Progenitor cell of endocrine pancreas (in vitro differentiated cells): ENCODE measurements at regions not wholly inside any gene's neighbourhood (a gene's known extent, or its start where the extent isn't known, plus 50 kb on each side); places are given as distances from the start of the nearest gene placed in this dataset.

ENCODE experiments used
- DNase-seq: peaks from one replicate; pipeline ENCODE4 v3.0.0; 2021; ENCODE audit warnings: low spot score; ENCODE audit not compliant: unreplicated experiment
- H3K27ac Mint-ChIP-seq: 2 replicates; pipeline ENCODE4 v1.8.0; 2021; ENCODE audit warnings: mild to moderate bottlenecking, moderate library complexity, mixed read lengths
- H3K27me3 Mint-ChIP-seq: 2 replicates; pipeline ENCODE4 v1.8.0; 2021; ENCODE audit warnings: mixed read lengths
- H3K36me3 Mint-ChIP-seq: 2 replicates; pipeline ENCODE4 v1.8.0; 2022; ENCODE audit warnings: mixed read lengths; ENCODE audit not compliant: insufficient read depth
- H3K4me1 Mint-ChIP-seq: 2 replicates; pipeline ENCODE4 v1.8.0; 2021; ENCODE audit warnings: low read depth, mixed read lengths
- H3K4me3 Mint-ChIP-seq: 2 replicates; pipeline ENCODE4 v1.8.0; 2021; ENCODE audit warnings: low read depth, mild to moderate bottlenecking, moderate library complexity, mixed read lengths
- H3K9me3 Mint-ChIP-seq: 2 replicates; pipeline ENCODE4 v1.8.0; 2021; ENCODE audit warnings: low read depth, mixed read lengths
- CTCF ChIP-seq: fragments of 200-600 bp; sonication (generic); IDR thresholded peaks from one replicate; pipeline ENCODE4 v1.5.0; 2021; ENCODE audit warnings: antibody characterized with exemption, mild to moderate bottlenecking; ENCODE audit not compliant: unreplicated experiment

GRCh38 chr11:28696591-28696990 lies 588.4 kb downstream of the METTL15 start:
- H3K4me1 Mint-ChIP-seq, result no peaks in the 10 kb centered on the region
- no peak for DNase-seq
- H3K4me3 Mint-ChIP-seq, result no peak overlapping the region
- no peak for TF ChIP-seq CTCF
- no peaks in the 10 kb centered on the region for H3K9me3 Mint-ChIP-seq
- H3K27me3 Mint-ChIP-seq, result no peaks in the 10 kb centered on the region
- no peak overlapping the region for H3K27ac Mint-ChIP-seq
- H3K36me3 Mint-ChIP-seq, result no peaks in the 10 kb centered on the region

- no peak for DNase-seq
- H3K4me3 Mint-ChIP-seq, result no peak overlapping the region
- no peak overlapping the region for H3K27ac Mint-ChIP-seq
- no peaks in the 10 kb centered on the region for H3K36me3 Mint-ChIP-seq
- H3K4me1 Mint-ChIP-seq, result no peaks in the 10 kb centered on the region
- no peaks in the 10 kb centered on the region for H3K9me3 Mint-ChIP-seq
- TF ChIP-seq CTCF, result no peak
- no peaks in the 10 kb centered on the region for H3K27me3 Mint-ChIP-seq
These were observed 582.6 kb downstream of the METTL15 start for GRCh38 chr11:28690746-28691145.

- no peaks in the 10 kb centered on the region for H3K9me3 Mint-ChIP-seq
- no peaks in the 10 kb centered on the region for H3K4me1 Mint-ChIP-seq
- H3K4me3 Mint-ChIP-seq, result no peak overlapping the region
- no peaks in the 10 kb centered on the region for H3K36me3 Mint-ChIP-seq
- DNase-seq, result no peak
- no peak overlapping the region for H3K27ac Mint-ChIP-seq
- no peak for TF ChIP-seq CTCF
- no peaks in the 10 kb centered on the region for H3K27me3 Mint-ChIP-seq
These were observed 575.9 kb downstream of the METTL15 start for GRCh38 chr11:28684011-28684586.

GRCh38 chr11:28679795-28680468 lies 571.7 kb downstream of the METTL15 start:
- no peak for DNase-seq
- TF ChIP-seq CTCF, result no peak

GRCh38 chr11:28677721-28678120 lies 569.5 kb downstream of the METTL15 start:
- no peak overlapping the region for H3K27ac Mint-ChIP-seq
- no peaks in the 10 kb centered on the region for H3K36me3 Mint-ChIP-seq
- TF ChIP-seq CTCF, result no peak
- DNase-seq, result no peak
- no peak overlapping the region for H3K4me3 Mint-ChIP-seq
- H3K9me3 Mint-ChIP-seq, result no peaks in the 10 kb centered on the region
- no peaks in the 10 kb centered on the region for H3K27me3 Mint-ChIP-seq
- H3K4me1 Mint-ChIP-seq, result peaks cover 4% of the 10 kb centered on the region

More at GRCh38 chr11:28679795-28680468, 571.7 kb downstream of the METTL15 start:
- Mint-ChIP-seq H3K27ac (no peak overlapping the region), H3K9me3 (no peaks in the 10 kb centered on the region), H3K4me1 (no peaks in the 10 kb centered on the region), H3K4me3 (no peak overlapping the region), H3K36me3 (no peaks in the 10 kb centered on the region), H3K27me3 (no peaks in the 10 kb centered on the region)
